Neural progenitor cell (in vitro differentiated cells): ENCODE measurements at regions not wholly inside any gene's neighbourhood (a gene's known extent, or its start where the extent isn't known, plus 50 kb on each side); places are given as distances from the start of the nearest gene placed in this dataset.

ENCODE experiments used
- EZH2 ChIP-seq: fragments of 200-600 bp; sonication (generic); IDR thresholded peaks from 2 replicates; pipeline ENCODE4 v1.6.1; 2017; ENCODE audit warnings: antibody characterized with exemption, mild to moderate bottlenecking, moderate library complexity
- EZH2phosphoT487 ChIP-seq: fragments of 200-600 bp; sonication (generic); IDR thresholded peaks from 2 replicates; pipeline ENCODE4 v1.6.1; 2017; ENCODE audit warnings: antibody characterized with exemption
- TF ChIP-seq, protein P1 (sequence below): fragments of 200-600 bp; sonication (generic); IDR thresholded peaks from 2 replicates; pipeline ENCODE4 v1.5.1; 2017; ENCODE audit warnings: antibody characterized with exemption, mild to moderate bottlenecking

DNA sequence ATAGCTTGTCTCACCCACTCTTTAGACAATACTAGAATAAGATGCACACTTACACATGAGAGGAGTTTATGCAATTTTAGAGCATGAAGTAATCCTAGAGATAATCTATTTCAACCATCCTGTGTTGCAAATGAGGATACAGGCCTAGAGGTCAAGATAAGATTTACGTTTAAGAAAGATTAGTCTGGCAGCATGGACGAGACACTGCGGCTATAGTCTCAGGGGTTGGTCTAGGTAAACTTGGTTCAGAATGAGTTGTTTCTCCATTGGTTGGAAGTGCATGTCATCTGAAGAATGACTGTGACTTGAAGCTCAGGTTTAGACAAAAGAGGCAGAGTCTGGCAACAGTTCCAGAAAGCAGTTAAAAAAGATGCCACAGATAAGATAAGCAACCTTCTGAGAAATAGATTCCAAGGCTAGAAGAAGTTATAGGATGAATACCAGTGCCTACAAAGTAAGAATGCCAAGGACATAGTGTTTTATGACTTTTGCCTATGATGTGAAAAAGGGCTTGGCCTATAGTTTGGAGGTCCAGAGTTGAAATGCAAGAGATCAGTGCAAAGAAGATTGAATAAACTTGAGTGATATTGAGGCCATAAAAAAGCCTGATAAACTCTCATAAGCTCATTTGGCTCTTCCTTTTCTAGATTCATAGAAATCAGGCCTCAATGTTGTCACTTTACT lies 631.0 kb downstream of the SQOR start:
- TF ChIP-seq, protein P1, sequence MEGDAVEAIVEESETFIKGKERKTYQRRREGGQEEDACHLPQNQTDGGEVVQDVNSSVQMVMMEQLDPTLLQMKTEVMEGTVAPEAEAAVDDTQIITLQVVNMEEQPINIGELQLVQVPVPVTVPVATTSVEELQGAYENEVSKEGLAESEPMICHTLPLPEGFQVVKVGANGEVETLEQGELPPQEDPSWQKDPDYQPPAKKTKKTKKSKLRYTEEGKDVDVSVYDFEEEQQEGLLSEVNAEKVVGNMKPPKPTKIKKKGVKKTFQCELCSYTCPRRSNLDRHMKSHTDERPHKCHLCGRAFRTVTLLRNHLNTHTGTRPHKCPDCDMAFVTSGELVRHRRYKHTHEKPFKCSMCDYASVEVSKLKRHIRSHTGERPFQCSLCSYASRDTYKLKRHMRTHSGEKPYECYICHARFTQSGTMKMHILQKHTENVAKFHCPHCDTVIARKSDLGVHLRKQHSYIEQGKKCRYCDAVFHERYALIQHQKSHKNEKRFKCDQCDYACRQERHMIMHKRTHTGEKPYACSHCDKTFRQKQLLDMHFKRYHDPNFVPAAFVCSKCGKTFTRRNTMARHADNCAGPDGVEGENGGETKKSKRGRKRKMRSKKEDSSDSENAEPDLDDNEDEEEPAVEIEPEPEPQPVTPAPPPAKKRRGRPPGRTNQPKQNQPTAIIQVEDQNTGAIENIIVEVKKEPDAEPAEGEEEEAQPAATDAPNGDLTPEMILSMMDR, result no peak
- no peak for TF ChIP-seq EZH2phosphoT487
- TF ChIP-seq EZH2, result no peak
